Testis (tissue), 2 donors: ENCODE measurements at regions not wholly inside any gene's neighbourhood (a gene's known extent, or its start where the extent isn't known, plus 50 kb on each side); places are given as distances from the start of the nearest gene placed in this dataset.

ENCODE experiments used
- POLR2A ChIP-seq: fragments of 450-650 bp; IDR thresholded peaks from one replicate; pipeline ENCODE4 v1.6.1; 2017; ENCODE audit warnings: antibody characterized with exemption, mild to moderate bottlenecking, moderate library complexity
- TF ChIP-seq, protein P1 (sequence below), 3 experiments: fragments of 450-650 bp in 2 of 3; fragments of 200-600 bp in 1 of 3; sonication (generic) in 1 of 3; IDR thresholded peaks; one replicate each; pipeline ENCODE4 v1.5.1; 2016 to 2019; ENCODE audit warnings: antibody characterized with exemption in 3 of 3, mild to moderate bottlenecking in 2 of 3, moderate library complexity in 1 of 3

DNA sequence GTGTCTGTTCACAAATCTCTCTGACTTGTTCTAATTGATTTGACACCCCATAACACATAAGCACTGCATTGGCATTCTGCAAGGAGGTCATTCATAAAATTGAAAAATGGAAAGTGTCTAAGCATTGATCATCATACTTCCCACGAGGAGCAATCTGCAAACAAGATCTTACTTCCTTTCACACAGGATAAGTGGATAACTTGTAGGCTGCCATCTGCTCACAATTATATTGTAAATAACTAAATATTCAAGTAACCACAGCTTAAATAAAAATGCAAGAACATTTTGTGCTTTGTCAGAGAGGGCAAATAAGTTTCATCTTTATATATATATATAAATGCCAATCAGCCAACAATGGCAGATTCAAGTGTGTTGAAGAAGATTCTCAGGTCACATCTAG lies 264.8 kb upstream of the ZC3H12C start:
- TF ChIP-seq, protein P1, sequence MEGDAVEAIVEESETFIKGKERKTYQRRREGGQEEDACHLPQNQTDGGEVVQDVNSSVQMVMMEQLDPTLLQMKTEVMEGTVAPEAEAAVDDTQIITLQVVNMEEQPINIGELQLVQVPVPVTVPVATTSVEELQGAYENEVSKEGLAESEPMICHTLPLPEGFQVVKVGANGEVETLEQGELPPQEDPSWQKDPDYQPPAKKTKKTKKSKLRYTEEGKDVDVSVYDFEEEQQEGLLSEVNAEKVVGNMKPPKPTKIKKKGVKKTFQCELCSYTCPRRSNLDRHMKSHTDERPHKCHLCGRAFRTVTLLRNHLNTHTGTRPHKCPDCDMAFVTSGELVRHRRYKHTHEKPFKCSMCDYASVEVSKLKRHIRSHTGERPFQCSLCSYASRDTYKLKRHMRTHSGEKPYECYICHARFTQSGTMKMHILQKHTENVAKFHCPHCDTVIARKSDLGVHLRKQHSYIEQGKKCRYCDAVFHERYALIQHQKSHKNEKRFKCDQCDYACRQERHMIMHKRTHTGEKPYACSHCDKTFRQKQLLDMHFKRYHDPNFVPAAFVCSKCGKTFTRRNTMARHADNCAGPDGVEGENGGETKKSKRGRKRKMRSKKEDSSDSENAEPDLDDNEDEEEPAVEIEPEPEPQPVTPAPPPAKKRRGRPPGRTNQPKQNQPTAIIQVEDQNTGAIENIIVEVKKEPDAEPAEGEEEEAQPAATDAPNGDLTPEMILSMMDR (IDR thresholded peaks at IDR 0.05), result no peak
- no peak for TF ChIP-seq POLR2A
